Uterus (tissue), 2 donors: ENCODE measurements at regions not wholly inside any gene's neighbourhood (a gene's known extent, or its start where the extent isn't known, plus 50 kb on each side); places are given as distances from the start of the nearest gene placed in this dataset.

ENCODE experiments used
- POLR2A ChIP-seq, 2 donors: fragments of 450-650 bp; IDR thresholded peaks; one replicate each; pipeline ENCODE4 v1.6.1; 2016; ENCODE audit warnings: antibody characterized with exemption in 2 of 2, mild to moderate bottlenecking in 1 of 2, moderate library complexity in 1 of 2
- TF ChIP-seq, protein P1 (sequence below), 4 experiments: fragments of 200-600 bp in 2 of 4; fragments of 450-650 bp in 2 of 4; sonication (generic) in 2 of 4; IDR thresholded peaks; one replicate each; pipeline ENCODE4 v1.5.1; 2016 to 2019; ENCODE audit warnings: antibody characterized with exemption in 4 of 4, mild to moderate bottlenecking in 2 of 4, moderate library complexity in 1 of 4

DNA sequence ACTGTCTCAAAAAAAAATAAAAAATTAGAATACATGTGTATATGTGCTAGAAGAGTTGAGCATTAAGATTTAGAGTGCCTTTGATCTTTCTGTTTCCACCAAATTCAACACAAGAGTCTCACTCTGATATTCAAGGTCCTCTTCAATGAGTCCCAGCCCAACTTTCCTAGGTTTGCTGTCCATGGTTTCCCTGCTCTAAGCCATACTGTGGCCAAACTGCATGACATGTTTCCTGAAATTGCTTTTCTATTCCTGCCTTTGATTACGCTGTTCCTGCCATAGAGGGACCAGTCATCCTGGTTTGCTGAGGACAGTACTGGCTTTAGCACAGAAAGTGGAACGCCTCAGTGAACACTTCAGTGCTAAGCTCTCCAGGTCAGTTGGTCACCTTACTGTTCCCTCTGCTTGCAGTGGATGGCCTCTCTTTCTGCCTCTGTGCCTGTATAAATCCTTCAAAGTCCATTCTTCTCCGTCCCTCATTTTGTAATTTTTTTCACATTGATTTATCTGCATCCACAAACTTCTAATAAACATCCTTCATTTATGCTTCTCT lies 305.9 kb upstream of the PROX1 start:
- TF ChIP-seq, protein P1, sequence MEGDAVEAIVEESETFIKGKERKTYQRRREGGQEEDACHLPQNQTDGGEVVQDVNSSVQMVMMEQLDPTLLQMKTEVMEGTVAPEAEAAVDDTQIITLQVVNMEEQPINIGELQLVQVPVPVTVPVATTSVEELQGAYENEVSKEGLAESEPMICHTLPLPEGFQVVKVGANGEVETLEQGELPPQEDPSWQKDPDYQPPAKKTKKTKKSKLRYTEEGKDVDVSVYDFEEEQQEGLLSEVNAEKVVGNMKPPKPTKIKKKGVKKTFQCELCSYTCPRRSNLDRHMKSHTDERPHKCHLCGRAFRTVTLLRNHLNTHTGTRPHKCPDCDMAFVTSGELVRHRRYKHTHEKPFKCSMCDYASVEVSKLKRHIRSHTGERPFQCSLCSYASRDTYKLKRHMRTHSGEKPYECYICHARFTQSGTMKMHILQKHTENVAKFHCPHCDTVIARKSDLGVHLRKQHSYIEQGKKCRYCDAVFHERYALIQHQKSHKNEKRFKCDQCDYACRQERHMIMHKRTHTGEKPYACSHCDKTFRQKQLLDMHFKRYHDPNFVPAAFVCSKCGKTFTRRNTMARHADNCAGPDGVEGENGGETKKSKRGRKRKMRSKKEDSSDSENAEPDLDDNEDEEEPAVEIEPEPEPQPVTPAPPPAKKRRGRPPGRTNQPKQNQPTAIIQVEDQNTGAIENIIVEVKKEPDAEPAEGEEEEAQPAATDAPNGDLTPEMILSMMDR (IDR thresholded peaks at IDR 0.05) = no peak
- no peak for TF ChIP-seq POLR2A (IDR thresholded peaks at IDR 0.05)
